Islet precursor cell (in vitro differentiated cells): ENCODE measurements at regions not wholly inside any gene's neighbourhood (a gene's known extent, or its start where the extent isn't known, plus 50 kb on each side); places are given as distances from the start of the nearest gene placed in this dataset.

ENCODE experiments used
- DNase-seq: peaks from one replicate; pipeline ENCODE4 v3.0.0-alpha.2; 2018

- DNase-seq: no peak
Measured at GRCh38 chr4:189304809-189305208, 635.9 kb upstream of the FRG1 start.

- no peak for DNase-seq
Measured at GRCh38 chr4:189305500-189305899, 635.2 kb upstream of the FRG1 start.

GRCh38 chr4:189311251-189311650 is 629.4 kb upstream of the FRG1 start:
- no peak for DNase-seq

GRCh38 chr4:189313064-189313463 is 627.6 kb upstream of the FRG1 start:
- DNase-seq: no peak

GRCh38 chr4:189313861-189314513 is 626.7 kb upstream of the FRG1 start:
- DNase-seq: no peak

- no peak for DNase-seq
Measured at GRCh38 chr4:189322426-189322825, 618.2 kb upstream of the FRG1 start.

GRCh38 chr4:189341881-189342280 is 598.8 kb upstream of the FRG1 start:
- DNase-seq: no peak

GRCh38 chr4:189355590-189355989 is 585.1 kb upstream of the FRG1 start:
- DNase-seq: no peak

- DNase-seq: no peak
Measured at GRCh38 chr4:189362364-189362763, 578.3 kb upstream of the FRG1 start.

- DNase-seq: no peak
Measured at GRCh38 chr4:189364032-189364449, 576.6 kb upstream of the FRG1 start.

GRCh38 chr4:189365451-189365850 is 575.2 kb upstream of the FRG1 start:
- DNase-seq: no peak

GRCh38 chr4:189367832-189368231 is 572.8 kb upstream of the FRG1 start:
- no peak for DNase-seq

GRCh38 chr4:189374176-189374575 is 566.5 kb upstream of the FRG1 start:
- no peak for DNase-seq

GRCh38 chr4:189376901-189377300 is 563.8 kb upstream of the FRG1 start:
- no peak for DNase-seq

GRCh38 chr4:189377569-189377968 is 563.1 kb upstream of the FRG1 start:
- DNase-seq: no peak

- no peak for DNase-seq
Measured at GRCh38 chr4:189385098-189385497, 555.6 kb upstream of the FRG1 start.

GRCh38 chr4:189385579-189385978 is 555.1 kb upstream of the FRG1 start:
- DNase-seq: no peak

- DNase-seq: no peak
Measured at GRCh38 chr4:189396435-189396834, 544.2 kb upstream of the FRG1 start.

GRCh38 chr4:189404271-189404670 is 536.4 kb upstream of the FRG1 start:
- DNase-seq: no peak

- no peak for DNase-seq
Measured at GRCh38 chr4:189409158-189409557, 531.5 kb upstream of the FRG1 start.

- no peak for DNase-seq
Measured at GRCh38 chr4:189414021-189414420, 526.7 kb upstream of the FRG1 start.

- no peak for DNase-seq
Measured at GRCh38 chr4:189420572-189420971, 520.1 kb upstream of the FRG1 start.

GRCh38 chr4:189436207-189436606 is 504.5 kb upstream of the FRG1 start:
- no peak for DNase-seq

- DNase-seq: no peak
Measured at GRCh38 chr4:189440716-189441115, 500.0 kb upstream of the FRG1 start.

GRCh38 chr4:189443341-189443740 is 497.3 kb upstream of the FRG1 start:
- DNase-seq: no peak

- DNase-seq: no peak
Measured at GRCh38 chr4:189445613-189446012, 495.1 kb upstream of the FRG1 start.
